Loucy (cell line): ENCODE measurements at regions not wholly inside any gene's neighbourhood (a gene's known extent, or its start where the extent isn't known, plus 50 kb on each side); places are given as distances from the start of the nearest gene placed in this dataset.
"Not testable (repeated sequence)": the region's sequence is repeated elsewhere in the genome, so short reads cannot be mapped to it uniquely, and the experiment has no call there.

Source experiments
- H2AFZ ChIP-seq: fragments of 200-600 bp; sonication (generic); 2 replicates; pipeline ENCODE4 v1.6.0; 2016; ENCODE audit warnings: antibody characterized with exemption, mild to moderate bottlenecking, low read length, moderate library complexity
- H3F3A ChIP-seq: fragments of 200-600 bp; 2 replicates; pipeline ENCODE4 v1.6.0; 2016; ENCODE audit warnings: antibody characterized with exemption, low read depth, mild to moderate bottlenecking
- H3K27me3 ChIP-seq: fragments of 200-600 bp; sonication (generic); 2 replicates; pipeline ENCODE4 v1.6.1; 2014; ENCODE audit warnings: low read length, mild to moderate bottlenecking; ENCODE audit not compliant: insufficient read depth, poor library complexity, severe bottlenecking
- H3K36me3 ChIP-seq: fragments of 200-600 bp; sonication (generic); 2 replicates; pipeline ENCODE4 v1.6.1; 2016; ENCODE audit warnings: low read length; ENCODE audit not compliant: insufficient read depth
- H3K4me1 ChIP-seq: fragments of 200-600 bp; sonication (generic); 2 replicates; pipeline ENCODE4 v1.5.1; 2014; ENCODE audit warnings: low read length, mild to moderate bottlenecking; ENCODE audit not compliant: insufficient read depth, poor library complexity, severe bottlenecking
- H3K4me2 ChIP-seq: fragments of 200-600 bp; sonication (generic); 2 replicates; pipeline ENCODE4 v1.6.0; 2014; ENCODE audit warnings: antibody characterized with exemption, low read length, low read depth, mild to moderate bottlenecking; ENCODE audit not compliant: poor library complexity, severe bottlenecking
- H3K4me3 ChIP-seq: fragments of 200-600 bp; sonication (generic); 2 replicates; pipeline ENCODE4 v1.5.1; 2014; ENCODE audit warnings: low read length, mild to moderate bottlenecking, mixed read lengths; ENCODE audit not compliant: poor library complexity, severe bottlenecking
- H3K79me2 ChIP-seq: fragments of 200-600 bp; sonication (generic); 2 replicates; pipeline ENCODE4 v1.6.1; 2014; ENCODE audit warnings: low read length; ENCODE audit not compliant: insufficient read depth
- H3K9ac ChIP-seq: fragments of 200-600 bp; sonication (generic); 2 replicates; pipeline ENCODE4 v1.6.0; 2014; ENCODE audit warnings: mild to moderate bottlenecking, low read depth, low read length, moderate library complexity; ENCODE audit not compliant: poor library complexity, severe bottlenecking
- H3K9me2 ChIP-seq: fragments of 200-600 bp; sonication (generic); replicated peaks from 2 replicates; pipeline ENCODE4 v1.6.1; 2016; ENCODE audit warnings: low read depth, low read length, mixed read lengths
- H3K9me3 ChIP-seq: fragments of 200-600 bp; sonication (generic); 2 replicates; pipeline ENCODE4 v1.6.1; 2014; ENCODE audit warnings: mild to moderate bottlenecking, antibody characterized with exemption, low read length, low read depth; ENCODE audit not compliant: insufficient read depth
- H4K20me1 ChIP-seq: fragments of 200-600 bp; sonication (generic); 2 replicates; pipeline ENCODE4 v1.6.0; 2014; ENCODE audit warnings: antibody characterized with exemption, low read length, mild to moderate bottlenecking; ENCODE audit not compliant: insufficient read depth, poor library complexity, severe bottlenecking

- H3K9me3 ChIP-seq, H3K9me2 ChIP-seq, H3K4me1 ChIP-seq, H2AFZ ChIP-seq, H3K36me3 ChIP-seq, H3K27me3 ChIP-seq, H3K9ac ChIP-seq, H3K4me2 ChIP-seq, H3K79me2 ChIP-seq, H4K20me1 ChIP-seq, H3F3A ChIP-seq, H3K4me3 ChIP-seq: not testable (repeated sequence)
Observed at GRCh38 chr21:6428498-6429092, 4092.8 kb upstream of the TPTE start.

DNA sequence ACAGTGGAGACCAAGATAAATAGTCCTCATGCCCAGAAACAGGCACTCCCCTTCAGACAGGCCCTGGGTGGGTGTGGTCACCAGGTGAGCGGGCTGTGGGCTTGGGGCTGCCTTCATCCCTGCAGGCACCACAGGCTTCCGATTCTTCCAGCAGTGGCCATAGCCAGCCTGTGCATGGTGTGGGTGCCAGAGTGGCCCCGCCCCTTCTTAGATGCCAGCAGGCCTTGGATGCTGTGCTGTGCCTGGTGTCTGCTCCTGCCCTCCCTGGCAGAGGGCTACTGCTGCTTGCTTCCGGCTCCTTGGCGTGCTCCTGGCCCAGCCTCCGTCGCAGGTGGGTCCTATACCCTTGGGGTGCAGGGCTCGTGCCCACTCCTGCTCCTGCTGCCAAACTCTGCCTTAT, 4091.5 kb upstream of the TPTE start:
- H3K9ac ChIP-seq, H3F3A ChIP-seq, H2AFZ ChIP-seq, H3K9me3 ChIP-seq, H3K79me2 ChIP-seq, H3K27me3 ChIP-seq, H3K4me1 ChIP-seq, H3K36me3 ChIP-seq, H3K9me2 ChIP-seq, H3K4me3 ChIP-seq, H3K4me2 ChIP-seq, H4K20me1 ChIP-seq: not testable (repeated sequence)

DNA sequence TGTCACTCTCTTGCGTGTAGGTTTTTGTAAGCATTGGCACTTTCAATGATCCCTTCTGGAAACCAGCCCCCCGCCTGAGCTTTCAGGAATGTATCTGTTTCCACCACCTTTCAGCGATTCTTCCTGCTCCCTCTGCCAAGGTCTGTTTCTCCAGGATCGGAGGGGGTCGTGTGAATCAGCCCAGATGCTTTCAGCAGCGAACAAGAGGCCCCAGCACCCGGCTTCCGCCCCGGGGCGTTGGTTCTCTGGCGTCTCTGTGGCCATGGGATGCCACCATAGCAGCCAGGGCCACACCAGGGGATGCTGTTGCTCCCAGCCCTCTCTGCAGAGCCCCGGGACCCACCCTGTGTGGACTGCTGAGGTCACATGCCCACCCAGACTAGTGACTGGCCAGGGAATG, 4088.2 kb upstream of the TPTE start:
- not testable (repeated sequence) for H3K9ac ChIP-seq, H3K9me2 ChIP-seq, H3K4me1 ChIP-seq, H3K4me2 ChIP-seq, H2AFZ ChIP-seq, H4K20me1 ChIP-seq, H3K4me3 ChIP-seq, H3K9me3 ChIP-seq, H3K27me3 ChIP-seq, H3F3A ChIP-seq, H3K79me2 ChIP-seq, H3K36me3 ChIP-seq

- not testable (repeated sequence) for H3K4me1 ChIP-seq, H3K9ac ChIP-seq, H3K27me3 ChIP-seq, H4K20me1 ChIP-seq, H3K79me2 ChIP-seq, H3K9me2 ChIP-seq, H3K9me3 ChIP-seq, H3K4me3 ChIP-seq, H3K4me2 ChIP-seq, H3K36me3 ChIP-seq, H2AFZ ChIP-seq, H3F3A ChIP-seq
Observed at GRCh38 chr21:6436205-6436604, 4085.2 kb upstream of the TPTE start.

- H3K9ac ChIP-seq, H3K9me3 ChIP-seq, H3F3A ChIP-seq, H3K4me1 ChIP-seq, H3K4me3 ChIP-seq, H4K20me1 ChIP-seq, H3K79me2 ChIP-seq, H2AFZ ChIP-seq, H3K27me3 ChIP-seq, H3K4me2 ChIP-seq, H3K9me2 ChIP-seq, H3K36me3 ChIP-seq: not testable (repeated sequence)
Observed at GRCh38 chr21:6436971-6437833, 4084.2 kb upstream of the TPTE start.

- not testable (repeated sequence) for H3K79me2 ChIP-seq, H3K27me3 ChIP-seq, H4K20me1 ChIP-seq, H3K4me3 ChIP-seq, H3K9me2 ChIP-seq, H3F3A ChIP-seq, H3K9me3 ChIP-seq, H2AFZ ChIP-seq, H3K9ac ChIP-seq, H3K4me2 ChIP-seq, H3K4me1 ChIP-seq, H3K36me3 ChIP-seq
Observed at GRCh38 chr21:6437834-6438187, 4083.6 kb upstream of the TPTE start.

GRCh38 chr21:6439058-6439457, 4082.3 kb upstream of the TPTE start:
- not testable (repeated sequence) for H4K20me1 ChIP-seq, H2AFZ ChIP-seq, H3K4me2 ChIP-seq, H3K4me1 ChIP-seq, H3K27me3 ChIP-seq, H3K9me2 ChIP-seq, H3K4me3 ChIP-seq, H3F3A ChIP-seq, H3K36me3 ChIP-seq, H3K9me3 ChIP-seq, H3K9ac ChIP-seq, H3K79me2 ChIP-seq
